Anterior cingulate cortex (tissue), 58 donors: ENCODE measurements at regions not wholly inside any gene's neighbourhood (a gene's known extent, or its start where the extent isn't known, plus 50 kb on each side); places are given as distances from the start of the nearest gene placed in this dataset.
"Not testable (repeated sequence)": the region's sequence is repeated elsewhere in the genome, so short reads cannot be mapped to it uniquely, and the experiment has no call there.

ENCODE experiments used
- DNase-seq, 58 donors: peaks; one replicate each; lab custom pipeline; 2025; lab: John Stamatoyannopoulos, UW

DNA sequence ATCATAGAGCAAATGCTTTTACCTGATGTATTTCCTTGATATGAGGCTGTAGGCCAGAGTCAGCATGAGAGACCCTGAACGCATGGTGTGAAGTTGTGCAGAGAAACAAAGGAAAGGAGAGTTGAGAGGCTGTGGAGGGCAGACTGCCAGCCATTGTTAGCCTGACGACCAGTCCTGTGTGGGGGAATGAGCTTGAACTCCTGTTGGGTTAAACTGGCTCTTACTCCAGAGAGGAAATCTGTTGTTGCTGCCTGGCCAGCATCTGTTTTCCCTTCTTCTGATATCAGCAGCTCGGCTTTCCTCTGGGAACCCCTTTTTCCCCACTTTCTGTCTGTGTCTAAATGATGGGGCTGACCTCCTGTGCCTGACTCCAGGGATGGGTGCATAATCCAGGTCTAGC is 158.2 kb upstream of the ZFP64 start:
- no peak for DNase-seq

DNA sequence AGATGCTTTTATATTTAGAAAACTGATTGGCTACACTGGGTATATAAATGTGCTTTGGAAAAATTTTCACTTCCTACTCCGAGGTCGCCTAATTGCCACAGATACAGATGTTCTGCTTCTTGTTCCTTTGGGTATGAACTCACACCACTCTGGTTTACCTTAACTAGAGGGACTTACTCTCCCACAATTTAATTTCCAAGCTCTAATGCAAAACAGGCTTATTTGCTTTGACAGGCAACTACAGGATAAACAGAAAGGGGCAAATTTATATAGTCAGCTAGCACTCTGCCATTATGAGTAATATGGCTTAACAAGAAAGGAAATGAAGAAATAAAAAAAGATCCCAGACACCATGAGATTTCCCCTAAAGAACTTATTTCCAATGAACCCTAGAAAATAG is 156.9 kb upstream of the ZFP64 start:
- no peak for DNase-seq

DNA sequence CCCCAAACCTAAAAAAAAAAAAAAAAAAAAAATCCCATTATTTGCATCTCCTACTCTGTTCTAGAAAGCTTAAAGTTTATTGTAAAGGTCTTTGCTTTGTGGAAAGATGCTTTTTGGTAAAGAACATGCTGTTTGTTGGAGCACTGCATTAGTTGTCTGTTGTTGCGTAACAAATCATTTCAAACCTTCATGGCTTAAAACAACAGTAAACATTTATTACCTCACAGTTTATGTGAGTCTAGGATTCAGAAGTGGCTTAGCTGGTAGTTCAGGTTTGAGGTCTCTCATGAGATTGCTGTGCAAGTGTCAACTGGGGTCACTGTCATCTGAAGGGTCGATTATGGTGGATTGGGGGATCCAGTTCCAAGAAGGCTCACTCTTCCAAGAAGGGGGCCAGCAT is 155.2 kb upstream of the ZFP64 start:
- no peak for DNase-seq

DNA sequence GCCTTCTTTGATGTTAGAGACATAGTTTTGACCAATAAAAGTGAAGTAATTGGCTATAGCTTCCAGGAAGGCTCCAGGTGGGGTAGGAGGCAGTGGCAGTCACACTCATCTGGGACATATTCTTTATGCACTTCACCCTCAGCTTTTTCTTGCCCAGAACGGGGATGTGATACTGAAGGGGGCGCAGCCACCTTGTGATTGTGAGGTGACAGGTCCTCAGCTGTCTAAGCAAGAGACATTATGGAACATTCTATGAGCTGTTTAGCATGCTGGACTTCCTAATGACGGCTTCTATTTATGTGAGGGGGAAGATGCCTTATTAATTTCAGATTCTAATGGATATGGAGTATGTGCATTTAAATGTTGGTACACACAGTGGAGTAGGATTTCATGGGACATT is 151.3 kb upstream of the ZFP64 start:
- no peak for DNase-seq

DNA sequence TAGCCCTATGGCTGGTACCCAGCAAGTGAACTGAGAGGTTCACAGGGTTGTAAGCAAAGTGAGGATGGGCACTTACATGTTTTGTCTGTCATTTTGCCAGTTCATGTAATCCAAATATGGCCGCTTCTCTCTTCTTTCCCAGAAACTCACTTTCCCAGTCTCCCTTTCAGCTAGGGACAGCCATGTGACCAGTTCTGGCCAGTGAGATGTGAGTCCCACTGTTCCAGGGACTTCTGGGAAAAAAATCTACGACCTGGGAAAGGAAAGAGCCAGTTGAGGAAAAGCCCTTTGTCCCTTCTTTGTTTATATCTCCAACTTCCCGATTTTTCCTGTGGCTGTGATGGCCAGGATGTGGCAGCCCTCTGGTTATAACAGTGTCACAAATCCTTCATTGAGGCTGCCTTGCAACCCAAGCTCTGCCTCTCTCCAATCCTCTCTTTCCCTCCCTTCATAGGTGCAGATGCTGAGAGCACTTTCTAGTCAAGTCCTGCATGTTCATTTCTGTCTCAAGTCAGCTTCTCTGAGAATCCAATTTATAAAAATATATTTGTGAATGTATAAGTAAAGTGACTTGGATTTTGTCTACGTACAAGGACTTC is 148.6 kb upstream of the ZFP64 start:
- DNase-seq: no peak

DNA sequence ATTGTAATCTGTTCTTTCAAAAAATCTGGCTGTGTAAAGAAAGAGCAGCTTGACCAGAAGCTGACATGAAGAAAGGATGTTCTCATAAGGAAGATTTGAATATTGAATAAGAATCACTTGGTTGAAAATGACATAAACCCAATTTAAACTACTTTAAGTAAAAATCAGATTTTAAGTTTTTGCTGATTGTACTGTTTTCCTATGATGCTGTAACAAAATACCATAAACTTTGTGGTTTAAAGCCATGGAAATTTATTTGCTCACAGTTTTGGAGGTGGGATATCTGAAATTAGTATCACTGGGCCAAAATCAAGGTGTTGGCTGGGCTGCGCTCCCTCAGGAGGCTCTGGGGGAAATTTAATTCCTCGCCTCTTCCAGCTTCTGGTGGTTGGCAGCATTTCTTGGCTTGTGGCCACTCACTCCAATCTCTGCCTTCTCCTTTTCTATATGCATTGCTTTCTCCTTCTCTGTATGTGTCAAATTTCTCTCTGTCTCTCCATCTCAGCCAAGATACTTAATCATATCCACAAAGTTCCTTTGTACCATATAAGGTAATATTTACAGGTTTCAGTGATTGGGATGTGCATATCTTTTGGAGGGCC is 141.2 kb upstream of the ZFP64 start:
- no peak for DNase-seq

DNA sequence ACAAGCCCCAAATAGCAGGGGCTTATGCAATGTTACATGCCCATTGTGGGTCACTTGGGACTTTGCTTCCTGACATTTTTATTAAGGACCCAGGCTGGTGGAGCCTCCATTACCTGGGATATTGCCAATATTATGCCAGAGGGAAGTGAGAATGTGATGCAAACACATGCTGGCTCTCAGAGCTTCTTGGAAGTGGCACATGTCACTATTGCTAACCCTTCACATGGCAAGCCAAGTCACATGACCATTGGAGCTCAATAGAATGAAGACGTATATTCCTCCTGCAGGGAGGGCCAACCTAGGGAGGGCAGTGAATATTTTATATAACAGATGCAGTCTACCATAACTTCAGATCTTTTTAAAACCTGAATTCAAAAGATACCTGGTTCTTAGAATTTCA is 140.7 kb upstream of the ZFP64 start:
- DNase-seq: no peak

DNA sequence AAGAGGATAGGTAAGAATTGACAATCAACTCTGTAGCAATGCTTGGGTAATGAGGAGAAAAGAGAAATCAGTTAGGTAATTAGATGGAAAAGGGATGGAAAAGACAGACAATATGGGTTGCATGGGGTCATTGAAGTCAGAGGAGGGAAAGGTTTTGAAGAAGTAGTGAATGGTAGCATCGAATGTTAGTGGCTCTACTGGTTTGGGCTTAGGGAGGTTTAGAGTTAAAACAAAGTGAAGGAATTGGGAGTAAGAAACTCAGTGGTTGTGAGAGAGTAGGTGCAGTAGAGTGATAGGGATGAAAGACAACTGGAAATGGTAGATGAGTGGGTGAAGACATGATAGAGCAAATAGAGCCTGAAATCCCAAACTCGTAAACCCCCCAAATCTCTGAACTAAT is 140.1 kb upstream of the ZFP64 start:
- no peak for DNase-seq

DNA sequence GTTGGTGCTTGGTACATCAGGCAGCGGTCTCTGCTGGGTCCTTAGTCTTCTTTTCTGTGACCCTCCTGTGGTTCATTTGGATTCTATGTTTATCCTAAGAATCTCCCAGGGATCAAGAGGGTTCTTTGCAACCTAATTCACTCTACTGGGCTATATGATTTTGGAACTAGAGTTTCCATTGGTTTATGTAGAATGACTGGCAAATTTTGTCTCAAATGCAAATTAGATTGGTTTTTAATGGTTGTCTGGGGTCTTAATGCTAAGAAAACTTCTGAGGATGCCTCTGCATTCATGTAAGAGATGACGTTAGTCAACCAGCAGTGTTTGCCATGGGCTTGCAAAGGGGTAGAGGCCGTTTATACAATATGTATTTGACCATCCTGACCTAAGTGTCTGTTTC is 129.8 kb upstream of the ZFP64 start:
- no peak for DNase-seq

DNA sequence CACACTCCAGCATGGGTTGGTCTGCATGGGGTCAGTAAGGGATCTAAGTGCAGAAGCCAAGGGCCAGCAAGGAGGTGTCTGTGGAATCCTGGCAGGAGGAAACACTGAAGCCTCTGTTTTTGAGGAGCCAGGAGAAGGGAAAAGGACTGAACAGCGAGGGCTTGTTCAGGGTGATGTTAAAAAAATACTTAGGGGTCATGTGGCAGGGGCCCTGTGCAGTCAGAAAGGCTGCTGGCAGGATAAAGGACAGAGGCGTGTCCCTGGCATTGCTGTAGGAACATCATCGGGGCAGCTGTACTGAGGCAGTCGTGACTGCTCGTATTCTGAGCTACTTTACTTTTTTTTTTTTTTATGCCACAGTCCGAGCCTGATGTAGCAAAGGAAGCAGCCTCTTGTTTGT is 127.1 kb upstream of the ZFP64 start:
- DNase-seq: no peak

DNA sequence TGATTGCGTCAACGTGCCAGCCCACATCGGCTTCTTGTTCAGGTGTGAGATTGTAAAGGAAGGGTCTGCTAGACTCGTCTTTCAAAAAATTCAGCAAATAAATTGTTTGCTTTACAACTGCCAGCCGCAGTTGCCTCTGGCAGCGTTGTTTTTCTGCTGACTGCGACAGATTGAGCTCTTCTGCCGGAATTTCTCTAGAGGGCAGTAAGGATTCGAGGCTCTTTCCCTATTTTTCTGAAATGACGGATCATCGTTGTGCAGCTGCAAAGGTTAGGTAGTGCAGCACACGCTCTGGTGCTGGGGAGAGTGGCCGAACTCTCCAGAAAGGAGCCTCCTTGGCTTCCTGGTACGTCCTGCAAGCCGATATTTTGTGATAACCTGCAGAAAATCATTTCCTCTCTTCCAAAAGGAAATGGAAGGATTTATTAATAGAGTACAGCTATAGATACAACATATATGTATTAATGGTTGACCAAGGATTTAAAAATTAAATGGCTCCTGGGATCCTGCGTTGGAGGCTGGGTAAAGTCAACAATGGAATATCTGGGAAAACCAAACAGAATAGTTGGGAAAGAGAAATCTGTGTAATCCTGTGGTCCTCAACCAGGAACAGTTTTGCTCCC is 121.9 kb upstream of the ZFP64 start:
- peak in 21 of 58 donors; percentile 2 to 43 (median 10) for DNase-seq

DNA sequence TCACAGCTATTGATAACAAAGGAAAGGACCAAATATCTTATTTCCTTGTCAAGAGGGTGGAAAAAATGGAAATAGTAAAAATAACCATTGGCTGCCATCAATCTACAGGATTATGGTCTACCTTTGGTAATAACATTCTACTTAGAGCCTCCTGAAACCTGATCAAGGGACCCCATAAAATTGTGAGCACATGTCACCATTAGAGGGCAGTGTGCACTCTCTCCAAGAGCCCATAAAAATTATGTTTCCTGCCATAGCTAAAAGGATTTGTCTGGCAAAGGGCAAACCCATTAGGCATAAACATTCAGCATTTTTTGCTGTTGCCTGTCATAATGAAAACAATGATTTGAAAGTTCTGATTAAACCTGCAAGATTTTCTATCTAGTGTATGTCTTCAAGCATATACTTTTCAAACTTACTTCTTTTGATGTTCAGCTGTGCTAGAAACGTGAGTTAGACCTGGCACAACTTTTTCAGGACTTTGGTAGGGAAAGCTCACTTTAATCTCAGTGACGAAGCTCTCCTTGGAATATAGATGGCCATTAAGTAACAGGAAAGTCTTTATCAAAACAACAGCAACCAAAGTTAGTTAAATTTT is 120.7 kb upstream of the ZFP64 start:
- DNase-seq: peak in 12 of 58 donors; percentile 0 to 51 (median 10)

DNA sequence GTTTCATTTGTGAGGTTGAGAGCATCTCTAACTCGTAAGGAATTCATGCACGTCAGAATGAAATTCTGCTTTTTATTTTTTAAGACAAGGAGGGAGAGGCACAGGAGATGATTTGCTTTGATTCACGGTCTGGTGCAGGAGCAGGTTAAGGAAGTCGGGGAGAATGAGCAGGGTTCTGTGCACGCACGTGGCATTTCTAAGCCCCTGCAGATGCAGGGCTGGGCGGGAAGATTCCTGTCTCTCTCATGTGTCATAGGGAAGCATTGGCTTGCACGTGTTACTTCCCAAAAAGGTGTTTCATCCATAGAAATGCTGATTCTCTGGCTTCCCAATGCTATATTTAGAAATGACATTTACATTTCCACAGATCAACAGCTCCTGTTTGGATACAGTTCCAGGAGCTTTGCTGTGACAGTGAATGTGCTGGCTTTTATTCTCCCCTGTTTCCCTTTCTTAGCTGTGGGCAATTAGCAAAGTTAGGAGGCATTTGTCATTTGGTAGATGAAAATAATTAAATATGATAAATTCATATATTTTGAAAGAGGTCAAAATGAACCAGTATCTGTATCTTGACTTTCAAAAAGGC is 119.7 kb upstream of the ZFP64 start:
- peak in 1 of 58 donors; percentile 2 for DNase-seq

DNA sequence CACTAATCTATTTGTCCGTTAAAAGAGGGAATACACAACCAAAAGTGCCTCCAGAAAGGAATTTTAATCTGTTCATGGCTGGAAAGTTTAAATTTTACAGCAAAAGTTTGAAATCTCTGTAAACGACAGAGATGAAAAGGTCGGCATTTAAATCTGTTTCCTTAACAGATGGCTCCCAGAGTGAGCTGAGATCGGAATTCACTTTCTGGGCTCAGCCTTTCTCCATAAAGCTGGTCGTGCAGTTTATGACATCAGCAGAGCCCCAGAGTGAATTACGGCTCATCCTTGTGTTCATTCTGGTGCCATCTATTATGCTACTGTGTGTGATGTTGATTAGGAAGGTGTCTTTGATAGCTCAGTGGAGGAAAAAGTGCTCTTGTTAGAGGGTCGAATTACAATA is 117.6 kb upstream of the ZFP64 start:
- no peak for DNase-seq

DNA sequence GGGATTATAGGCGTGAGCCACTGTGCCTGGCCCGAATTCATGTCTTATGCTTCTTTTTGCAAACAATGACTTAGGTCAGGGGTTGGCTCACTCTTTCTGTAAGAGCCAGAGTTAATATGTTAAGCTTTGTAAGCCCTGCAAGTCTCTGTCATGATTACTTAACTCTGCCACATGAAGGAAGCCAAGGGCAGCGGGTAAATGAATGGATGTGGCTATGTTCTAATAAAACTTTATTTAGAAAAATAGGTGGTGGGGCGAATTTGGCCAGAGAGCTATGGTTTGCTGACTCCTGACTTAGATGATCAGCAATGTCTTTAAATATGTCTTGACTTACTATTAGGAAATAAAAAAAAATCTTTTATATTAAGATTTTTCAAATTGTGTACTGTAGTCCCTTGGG is 114.9 kb upstream of the ZFP64 start:
- no peak for DNase-seq

DNA sequence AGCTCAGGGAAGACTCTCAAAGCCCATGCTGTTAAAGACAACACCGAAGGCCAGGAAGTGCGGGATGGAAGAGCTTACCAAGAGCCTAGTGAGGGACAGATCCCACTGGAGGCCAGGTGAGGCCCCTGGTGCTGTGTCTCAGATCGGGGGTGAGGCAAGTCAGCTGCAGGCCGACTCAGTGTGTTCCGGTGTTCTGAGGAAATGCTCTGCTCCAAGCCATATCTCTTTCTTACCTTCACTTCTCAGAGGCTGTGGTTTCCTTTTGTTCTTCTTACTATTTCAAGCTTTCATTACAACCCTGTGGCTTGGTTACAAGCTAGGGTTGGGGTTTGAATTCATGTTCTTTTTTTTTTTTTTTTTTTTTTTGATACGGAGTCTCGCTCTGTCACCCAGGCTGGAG is 114.3 kb upstream of the ZFP64 start:
- no peak for DNase-seq

DNA sequence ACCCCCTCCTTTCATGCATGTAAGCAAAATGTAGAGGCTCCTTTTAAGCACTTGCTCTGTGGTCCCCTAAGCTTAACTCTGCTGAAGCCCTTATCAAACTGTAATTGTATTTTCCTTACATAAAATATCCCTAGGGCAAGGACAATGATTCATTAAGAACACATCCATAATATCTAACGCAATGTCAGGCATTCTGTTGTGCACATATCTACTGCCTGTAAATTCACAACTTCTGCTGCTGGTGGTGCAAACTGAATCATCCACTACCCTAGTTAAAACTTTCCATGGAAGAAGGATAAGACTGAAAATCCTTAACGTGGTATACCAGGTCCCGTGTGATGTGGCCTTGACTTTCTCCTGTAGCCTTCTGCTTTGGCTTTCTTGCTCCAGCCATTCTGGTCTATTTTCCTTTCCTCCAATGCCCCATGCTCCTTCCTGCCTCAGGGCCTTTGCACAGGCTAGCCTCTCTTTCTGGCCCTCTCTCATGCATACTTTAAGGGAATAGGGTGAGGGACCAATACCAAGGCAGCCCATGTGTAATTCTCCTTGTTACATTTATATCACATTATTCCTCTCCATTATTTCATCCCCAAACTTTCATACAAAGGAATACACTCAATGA is 113.6 kb upstream of the ZFP64 start:
- no peak for DNase-seq

DNA sequence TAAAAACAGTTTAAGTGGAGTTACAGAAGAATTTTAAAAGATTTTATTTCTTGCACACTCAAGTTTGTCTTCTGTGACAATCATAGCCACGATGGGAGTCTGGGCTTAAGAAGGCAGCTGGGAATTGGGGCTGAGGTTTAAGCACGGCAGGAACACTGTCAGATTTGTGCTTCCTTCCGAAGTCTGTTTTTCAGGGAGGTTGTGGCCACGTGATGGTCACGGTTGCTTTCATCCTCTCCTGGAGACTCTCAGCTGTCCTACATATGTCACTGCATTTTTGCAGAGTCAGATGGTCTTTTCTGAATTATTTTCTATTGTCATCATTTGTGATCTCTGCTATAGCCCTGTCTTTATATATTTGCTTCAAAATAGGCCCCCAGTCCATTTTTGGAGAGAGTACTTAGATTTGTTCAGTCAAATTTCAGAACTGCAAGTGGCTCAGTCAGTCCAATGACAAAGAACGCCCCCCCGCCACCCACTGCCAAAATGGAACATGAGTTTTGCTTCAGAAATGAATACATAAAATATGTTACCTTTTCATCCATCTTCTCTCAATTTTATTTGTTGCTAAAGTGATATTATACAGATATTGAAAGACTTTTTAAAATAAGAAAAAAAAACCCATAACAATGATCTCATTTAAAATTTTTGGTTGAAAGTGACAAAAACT is 111.8 kb upstream of the ZFP64 start:
- peak in 5 of 58 donors; percentile 8 to 29 (median 21) for DNase-seq

DNA sequence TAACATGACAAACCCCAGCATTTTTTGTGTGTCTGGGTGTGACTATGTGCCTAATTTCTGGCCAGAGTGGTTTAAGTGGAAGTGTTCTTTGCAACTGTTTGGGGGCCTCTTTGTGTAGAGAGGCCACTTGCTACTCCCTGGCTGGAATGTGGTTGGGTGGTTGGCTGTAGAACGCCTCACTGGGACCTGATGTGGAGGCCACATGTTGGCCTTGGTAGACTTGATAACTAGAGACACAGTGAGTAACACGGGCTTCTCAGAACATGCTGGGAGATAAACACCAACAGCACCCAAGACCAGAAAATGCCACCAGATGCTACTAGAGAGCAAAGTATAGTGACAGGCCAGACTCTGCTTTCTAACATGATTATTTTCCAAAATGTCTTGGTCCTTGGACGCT is 111.2 kb upstream of the ZFP64 start:
- DNase-seq: no peak

DNA sequence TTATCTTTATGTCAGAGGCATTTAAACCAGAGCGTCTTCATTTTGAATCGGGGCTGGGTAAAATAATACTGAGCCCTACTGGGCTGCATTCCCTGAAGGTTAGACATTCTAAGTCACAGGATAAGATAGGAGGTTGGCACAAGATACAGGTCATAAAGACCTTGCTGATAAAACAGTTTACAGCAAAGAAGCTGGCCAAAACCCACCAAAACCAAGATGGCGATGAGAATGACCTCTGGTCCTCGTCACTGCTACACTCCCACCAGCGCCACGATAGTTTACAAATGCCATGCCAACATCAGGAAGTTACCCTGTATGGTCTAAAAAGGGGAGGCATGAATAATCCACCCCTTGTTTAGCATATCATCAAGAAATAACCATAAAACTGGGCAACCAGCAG is 110.5 kb upstream of the ZFP64 start:
- not testable (repeated sequence) for DNase-seq

DNA sequence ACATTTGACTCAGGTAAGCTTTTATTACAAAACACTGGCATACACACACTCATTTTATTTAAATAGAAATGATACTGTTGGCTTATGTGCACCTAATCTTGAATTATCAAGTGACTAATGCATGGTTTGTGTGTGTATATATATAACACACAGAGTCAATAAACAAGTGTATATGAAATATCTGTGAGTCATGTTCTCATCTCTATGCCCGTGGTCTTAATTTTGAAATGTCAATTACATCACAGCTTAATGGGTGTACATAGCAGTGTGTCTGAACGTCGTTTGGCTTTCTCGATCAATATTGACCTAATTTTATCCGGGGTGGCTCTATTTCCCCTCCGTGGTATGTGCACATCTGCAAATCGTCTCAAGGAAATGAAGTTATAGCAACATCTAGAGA is 104.0 kb upstream of the ZFP64 start:
- no peak for DNase-seq
